ENCODE measurements at regions not wholly inside any gene's neighbourhood (a gene's known extent, or its start where the extent isn't known, plus 50 kb on each side); places are given as distances from the start of the nearest gene placed in this dataset.

DNA sequence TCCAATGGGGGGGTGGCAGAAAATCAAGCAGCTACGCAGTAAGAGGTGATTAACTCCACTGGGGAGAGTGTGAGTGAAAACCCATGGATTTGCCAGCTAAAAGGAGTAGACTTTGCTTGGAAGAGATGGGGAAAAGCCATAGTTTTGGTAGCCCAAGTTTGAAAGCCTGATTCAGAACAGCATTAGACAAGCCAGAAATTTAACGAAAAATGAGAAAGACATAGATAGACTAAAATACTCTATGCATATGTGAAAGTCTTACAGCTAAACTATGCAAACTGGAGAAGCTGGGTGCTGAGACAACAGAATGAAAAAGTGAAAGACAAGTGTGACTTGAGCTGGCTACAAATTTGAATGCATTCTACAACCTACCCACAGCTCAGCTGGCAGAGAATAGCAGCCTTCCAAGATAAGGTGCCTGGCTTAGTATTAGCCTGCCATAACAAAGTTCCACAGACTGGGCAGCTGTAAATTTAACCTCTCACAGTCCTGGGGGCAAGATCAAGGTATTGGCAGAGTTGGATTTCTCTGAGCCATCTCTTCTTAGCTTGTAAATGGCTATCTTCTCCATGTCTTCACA is 156.6 kb downstream of the CDC14C start:
- no peak for DNase-seq (ENCODE audit: insufficient read length, low spot score, missing footprints)
- Histone ChIP-seq H3K4me1 (ENCODE audit: insufficient read depth, low read length) (no peaks in the 10 kb centered on the region), H4K20me1 (ENCODE audit: insufficient read depth, low read length) (no peaks in the 10 kb centered on the region), H3K27ac (ENCODE audit: low read depth, low read length) (no peak overlapping the region), H3K4me3 (ENCODE audit: insufficient read depth, low read length) (no peak overlapping the region), H3K36me3 (ENCODE audit: insufficient read depth, low read length) (no peaks in the 10 kb centered on the region), H3K27me3 (ENCODE audit: insufficient read depth, low read length) (no peaks in the 10 kb centered on the region), H2AFZ (ENCODE audit: low read length) (no peak overlapping the region), H3K4me2 (ENCODE audit: insufficient read depth, low read length) (no peak overlapping the region), H3K79me2 (ENCODE audit: insufficient read depth, low read length) (no peaks in the 10 kb centered on the region), H3K9me3 (ENCODE audit: low read depth, low read length) (no peaks in the 10 kb centered on the region)
- TF ChIP-seq, protein P1, sequence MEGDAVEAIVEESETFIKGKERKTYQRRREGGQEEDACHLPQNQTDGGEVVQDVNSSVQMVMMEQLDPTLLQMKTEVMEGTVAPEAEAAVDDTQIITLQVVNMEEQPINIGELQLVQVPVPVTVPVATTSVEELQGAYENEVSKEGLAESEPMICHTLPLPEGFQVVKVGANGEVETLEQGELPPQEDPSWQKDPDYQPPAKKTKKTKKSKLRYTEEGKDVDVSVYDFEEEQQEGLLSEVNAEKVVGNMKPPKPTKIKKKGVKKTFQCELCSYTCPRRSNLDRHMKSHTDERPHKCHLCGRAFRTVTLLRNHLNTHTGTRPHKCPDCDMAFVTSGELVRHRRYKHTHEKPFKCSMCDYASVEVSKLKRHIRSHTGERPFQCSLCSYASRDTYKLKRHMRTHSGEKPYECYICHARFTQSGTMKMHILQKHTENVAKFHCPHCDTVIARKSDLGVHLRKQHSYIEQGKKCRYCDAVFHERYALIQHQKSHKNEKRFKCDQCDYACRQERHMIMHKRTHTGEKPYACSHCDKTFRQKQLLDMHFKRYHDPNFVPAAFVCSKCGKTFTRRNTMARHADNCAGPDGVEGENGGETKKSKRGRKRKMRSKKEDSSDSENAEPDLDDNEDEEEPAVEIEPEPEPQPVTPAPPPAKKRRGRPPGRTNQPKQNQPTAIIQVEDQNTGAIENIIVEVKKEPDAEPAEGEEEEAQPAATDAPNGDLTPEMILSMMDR (IDR thresholded peaks at IDR 0.05; ENCODE audit: extremely low read depth, low read depth, low read length): no peak

DNA sequence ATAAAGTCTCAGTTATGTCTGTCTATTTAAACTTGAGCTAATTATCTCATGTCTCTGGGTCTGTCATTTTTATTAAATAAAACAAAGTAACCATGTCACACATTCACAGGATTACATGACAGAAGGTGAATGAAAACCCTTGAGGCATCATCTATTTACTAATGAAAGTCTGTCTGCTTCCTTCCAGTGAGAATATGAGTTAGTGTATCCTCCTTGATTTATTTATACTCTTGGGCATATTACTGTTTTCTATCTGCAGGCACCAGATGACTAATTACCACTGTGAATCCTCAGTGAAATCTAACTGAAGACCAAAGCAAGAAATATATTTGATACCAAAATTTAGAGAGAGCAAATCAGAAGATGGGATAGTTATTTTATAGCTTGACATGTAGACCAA is 163.7 kb downstream of the CDC14C start:
- no peak for DNase-seq (ENCODE audit: insufficient read length, low spot score, missing footprints)
- TF ChIP-seq, protein P1 (IDR thresholded peaks at IDR 0.05; ENCODE audit: extremely low read depth, low read depth, low read length): no peak

DNA sequence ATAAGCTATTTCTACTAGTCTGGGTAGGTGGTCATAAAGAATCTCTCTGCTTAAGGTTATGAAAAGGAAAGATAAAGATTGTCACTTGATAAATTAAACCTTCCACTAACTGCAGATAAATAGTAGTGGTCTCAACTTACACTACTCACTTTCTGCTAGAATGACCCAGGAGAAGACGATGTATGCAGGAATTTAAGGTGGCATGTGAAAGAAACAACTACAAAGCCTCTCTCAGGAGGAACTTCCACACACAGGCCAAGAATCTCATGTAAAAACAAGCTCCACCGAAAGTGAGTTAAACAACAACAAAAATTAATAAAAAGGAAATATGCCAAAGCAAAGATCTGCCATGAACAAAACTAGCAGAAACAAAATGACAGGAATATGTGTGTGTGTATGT is 165.4 kb downstream of the CDC14C start:
- TF ChIP-seq, protein P1 (IDR thresholded peaks at IDR 0.05; ENCODE audit: extremely low read depth, low read depth, low read length): no peak
- H4K20me1 ChIP-seq (ENCODE audit: insufficient read depth, low read length): no peaks in the 10 kb centered on the region
- H3K4me2 ChIP-seq (ENCODE audit: insufficient read depth, low read length): no peak overlapping the region
- H3K27me3 ChIP-seq (ENCODE audit: insufficient read depth, low read length): no peaks in the 10 kb centered on the region
- H3K9me3 ChIP-seq (ENCODE audit: low read depth, low read length): no peaks in the 10 kb centered on the region
- no peak for DNase-seq (ENCODE audit: insufficient read length, low spot score, missing footprints)
- H3K27ac ChIP-seq (ENCODE audit: low read depth, low read length): no peak overlapping the region
- H3K79me2 ChIP-seq (ENCODE audit: insufficient read depth, low read length): no peaks in the 10 kb centered on the region
- no peaks in the 10 kb centered on the region for H3K36me3 ChIP-seq (ENCODE audit: insufficient read depth, low read length)
- H2AFZ ChIP-seq (ENCODE audit: low read length): no peak overlapping the region
- H3K4me1 ChIP-seq (ENCODE audit: insufficient read depth, low read length): no peaks in the 10 kb centered on the region
- no peak overlapping the region for H3K4me3 ChIP-seq (ENCODE audit: insufficient read depth, low read length)

More for the DNA sequence above, 163.7 kb downstream of the CDC14C start:
- Histone ChIP-seq H3K36me3 (ENCODE audit: insufficient read depth, low read length) (no peaks in the 10 kb centered on the region), H3K4me1 (ENCODE audit: insufficient read depth, low read length) (no peaks in the 10 kb centered on the region), H4K20me1 (ENCODE audit: insufficient read depth, low read length) (no peaks in the 10 kb centered on the region), H3K27me3 (ENCODE audit: insufficient read depth, low read length) (no peaks in the 10 kb centered on the region), H3K4me2 (ENCODE audit: insufficient read depth, low read length) (no peak overlapping the region), H3K4me3 (ENCODE audit: insufficient read depth, low read length) (no peak overlapping the region), H3K27ac (ENCODE audit: low read depth, low read length) (no peak overlapping the region), H3K9me3 (ENCODE audit: low read depth, low read length) (no peaks in the 10 kb centered on the region), H2AFZ (ENCODE audit: low read length) (no peak overlapping the region), H3K79me2 (ENCODE audit: insufficient read depth, low read length) (no peaks in the 10 kb centered on the region)

DNA sequence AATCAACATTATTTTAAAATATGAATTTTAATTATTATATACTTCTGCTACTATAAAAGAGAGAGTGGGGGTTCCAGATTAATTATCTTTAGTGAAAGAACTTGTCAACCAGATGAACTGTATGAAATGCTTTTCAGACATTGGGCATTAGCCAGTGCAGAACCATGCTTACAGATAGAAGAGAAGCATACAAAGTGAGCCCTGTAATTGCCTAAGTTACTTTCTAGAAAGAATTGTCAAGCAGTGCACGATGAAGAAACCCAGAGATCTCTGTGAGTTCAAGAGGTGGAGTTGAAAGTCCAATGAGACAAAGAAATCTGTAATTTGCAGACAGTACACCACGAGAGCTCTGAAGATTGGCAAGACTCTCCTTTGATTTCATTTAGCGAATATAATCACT is 166.7 kb downstream of the CDC14C start:
- Histone ChIP-seq H3K79me2 (ENCODE audit: insufficient read depth, low read length) (no peaks in the 10 kb centered on the region), H3K4me3 (ENCODE audit: insufficient read depth, low read length) (no peak overlapping the region), H4K20me1 (ENCODE audit: insufficient read depth, low read length) (no peaks in the 10 kb centered on the region), H3K4me1 (ENCODE audit: insufficient read depth, low read length) (no peaks in the 10 kb centered on the region), H3K27me3 (ENCODE audit: insufficient read depth, low read length) (no peaks in the 10 kb centered on the region), H2AFZ (ENCODE audit: low read length) (no peak overlapping the region), H3K4me2 (ENCODE audit: insufficient read depth, low read length) (no peak overlapping the region), H3K9me3 (ENCODE audit: low read depth, low read length) (no peaks in the 10 kb centered on the region), H3K27ac (ENCODE audit: low read depth, low read length) (no peak overlapping the region), H3K36me3 (ENCODE audit: insufficient read depth, low read length) (no peaks in the 10 kb centered on the region)
- no peak for DNase-seq (ENCODE audit: insufficient read length, low spot score, missing footprints)
- TF ChIP-seq, protein P1 (IDR thresholded peaks at IDR 0.05; ENCODE audit: extremely low read depth, low read depth, low read length): no peak
